ENCODE measurements at regions not wholly inside any gene's neighbourhood (a gene's known extent, or its start where the extent isn't known, plus 50 kb on each side); places are given as distances from the start of the nearest gene placed in this dataset.

DNA sequence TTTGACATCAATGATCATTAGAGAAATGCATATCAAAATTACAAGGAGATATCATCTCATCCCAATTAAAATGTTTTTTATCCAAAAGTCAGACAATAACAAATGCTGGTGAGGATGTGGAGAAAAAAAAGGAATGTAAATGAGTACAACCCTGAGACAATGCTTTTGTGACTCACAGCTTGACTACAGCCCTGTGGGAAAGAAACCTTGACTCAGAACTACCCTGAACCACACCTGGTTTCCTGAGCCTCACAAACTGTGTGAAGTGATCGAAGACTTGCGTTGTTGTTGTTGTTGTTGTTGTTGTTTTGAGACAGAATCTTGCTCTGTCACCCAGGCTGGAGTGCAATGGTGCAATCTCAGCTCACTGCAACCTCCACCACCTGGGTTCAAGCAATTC, 266.6 kb upstream of the MYT1L start:
- Histone ChIP-seq H3K79me2 (ENCODE audit: low read depth) (no peaks in the 10 kb centered on the region), H3F3A (ENCODE audit: insufficient read depth, low read depth) (no peaks in the 10 kb centered on the region), H3K9me2 (ENCODE audit: insufficient read depth) (no peaks in the 10 kb centered on the region), H3K4me3 (no peak overlapping the region), H3K27me3 (ENCODE audit: insufficient read depth, low read depth) (peaks cover 40% of the 10 kb centered on the region), H2AFZ (no peak overlapping the region), H3K4me2 (no peak overlapping the region), H3K4me1 (replicated peaks; ENCODE audit: insufficient read depth) (no peaks in the 10 kb centered on the region), H4K20me1 (ENCODE audit: insufficient read depth) (no peaks in the 10 kb centered on the region), H3K27ac (no peak overlapping the region), H3K9me3 (ENCODE audit: insufficient read depth, low read depth) (no peaks in the 10 kb centered on the region), H3K36me3 (ENCODE audit: low read depth) (no peaks in the 10 kb centered on the region)
- ChIA-PET CTCF (no interaction called here), POLR2A (ENCODE audit: unreplicated experiment) (no interaction called here)
- no peak for TF ChIP-seq EZH2 (IDR thresholded peaks at IDR 0.05; ENCODE audit: low read depth)
- TF ChIP-seq, protein P1, sequence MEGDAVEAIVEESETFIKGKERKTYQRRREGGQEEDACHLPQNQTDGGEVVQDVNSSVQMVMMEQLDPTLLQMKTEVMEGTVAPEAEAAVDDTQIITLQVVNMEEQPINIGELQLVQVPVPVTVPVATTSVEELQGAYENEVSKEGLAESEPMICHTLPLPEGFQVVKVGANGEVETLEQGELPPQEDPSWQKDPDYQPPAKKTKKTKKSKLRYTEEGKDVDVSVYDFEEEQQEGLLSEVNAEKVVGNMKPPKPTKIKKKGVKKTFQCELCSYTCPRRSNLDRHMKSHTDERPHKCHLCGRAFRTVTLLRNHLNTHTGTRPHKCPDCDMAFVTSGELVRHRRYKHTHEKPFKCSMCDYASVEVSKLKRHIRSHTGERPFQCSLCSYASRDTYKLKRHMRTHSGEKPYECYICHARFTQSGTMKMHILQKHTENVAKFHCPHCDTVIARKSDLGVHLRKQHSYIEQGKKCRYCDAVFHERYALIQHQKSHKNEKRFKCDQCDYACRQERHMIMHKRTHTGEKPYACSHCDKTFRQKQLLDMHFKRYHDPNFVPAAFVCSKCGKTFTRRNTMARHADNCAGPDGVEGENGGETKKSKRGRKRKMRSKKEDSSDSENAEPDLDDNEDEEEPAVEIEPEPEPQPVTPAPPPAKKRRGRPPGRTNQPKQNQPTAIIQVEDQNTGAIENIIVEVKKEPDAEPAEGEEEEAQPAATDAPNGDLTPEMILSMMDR (conservative IDR thresholded peaks at IDR 0.05), result no peak
- intact Hi-C loops (cut with micrococcal nuclease; ENCODE audit: unreplicated experiment), result no loop called here
- no peak for DNase-seq
- no TSS peak for BruUV-seq (replicated peaks)

DNA sequence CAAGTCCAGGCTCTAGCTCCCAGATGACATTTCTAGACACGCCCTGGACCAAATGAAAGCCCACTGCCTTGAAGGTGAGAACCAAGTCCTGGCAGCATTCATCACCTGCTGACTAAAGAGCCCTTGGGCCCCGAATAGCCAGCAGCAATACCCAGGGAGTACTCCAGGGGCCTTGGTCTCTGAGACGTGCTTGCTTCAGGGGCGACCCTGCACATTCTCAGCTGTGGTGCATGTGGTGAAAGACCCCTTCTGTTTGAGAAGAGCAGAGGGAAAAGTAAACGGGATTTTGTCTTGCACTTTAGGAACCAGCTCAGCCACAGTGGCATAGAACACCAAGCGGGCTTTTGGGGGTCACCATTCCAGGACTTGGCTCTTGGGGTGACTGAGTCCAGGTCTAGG, 260.5 kb upstream of the MYT1L start:
- H3K27me3 ChIP-seq (ENCODE audit: insufficient read depth, low read depth), result peaks cover 15% of the 10 kb centered on the region; the same call in 1 of the 2 replicates
- H3K9me2 ChIP-seq (ENCODE audit: insufficient read depth), result no peaks in the 10 kb centered on the region
- no peak for DNase-seq
- CTCF ChIA-PET, result no interaction called here
- H3K4me1 ChIP-seq (replicated peaks; ENCODE audit: insufficient read depth), result no peaks in the 10 kb centered on the region
- H3K27ac ChIP-seq, result no peak overlapping the region
- intact Hi-C loops (cut with micrococcal nuclease; ENCODE audit: unreplicated experiment), result no loop called here
- no peak overlapping the region for H2AFZ ChIP-seq
- no peaks in the 10 kb centered on the region for H3F3A ChIP-seq (ENCODE audit: insufficient read depth, low read depth)
- H3K4me3 ChIP-seq, result no peak overlapping the region
- H3K4me2 ChIP-seq, result no peak overlapping the region
- no peak for TF ChIP-seq EZH2 (IDR thresholded peaks at IDR 0.05; ENCODE audit: low read depth)
- TF ChIP-seq, protein P1 (conservative IDR thresholded peaks at IDR 0.05), result no peak
- no peaks in the 10 kb centered on the region for H4K20me1 ChIP-seq (ENCODE audit: insufficient read depth)
- H3K9me3 ChIP-seq (ENCODE audit: insufficient read depth, low read depth), result no peaks in the 10 kb centered on the region
- BruUV-seq (replicated peaks), result no TSS peak
- H3K79me2 ChIP-seq (ENCODE audit: low read depth), result no peaks in the 10 kb centered on the region
- POLR2A ChIA-PET (ENCODE audit: unreplicated experiment), result no interaction called here
- no peaks in the 10 kb centered on the region for H3K36me3 ChIP-seq (ENCODE audit: low read depth)

DNA sequence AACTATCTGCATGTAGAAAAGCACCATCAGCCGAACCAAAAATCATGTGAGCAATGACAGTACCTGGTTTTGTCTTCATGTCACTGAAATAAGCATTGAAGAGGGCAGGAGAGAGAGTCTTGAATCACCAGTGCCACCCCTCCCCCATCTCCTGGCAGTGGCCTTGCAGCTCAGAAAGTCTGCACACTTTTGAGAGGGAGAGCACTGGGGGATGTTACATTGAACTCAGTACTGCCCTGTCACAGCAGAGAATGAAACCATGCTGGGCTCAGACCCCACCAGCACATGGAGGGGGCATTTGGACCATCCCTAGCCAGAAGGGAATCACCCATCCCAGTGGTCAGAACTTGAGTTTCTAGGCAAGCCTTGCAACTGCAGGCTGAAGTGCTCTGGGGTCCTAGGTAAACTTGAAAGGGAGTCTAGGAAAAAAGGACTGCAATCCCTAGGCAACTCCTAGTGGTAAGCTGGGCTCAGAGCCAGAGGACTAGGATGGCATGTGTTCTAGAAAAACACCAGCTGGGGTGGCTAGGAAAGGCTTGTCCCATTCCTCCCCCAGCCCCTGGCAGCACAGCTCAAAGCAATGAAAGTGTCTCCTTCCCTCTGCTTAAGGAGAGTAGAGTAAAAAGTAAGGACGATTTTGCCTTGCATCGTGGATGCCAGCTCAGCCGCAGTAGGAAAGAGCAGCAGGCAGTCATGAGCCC, 259.9 kb upstream of the MYT1L start:
- intact Hi-C loops (cut with micrococcal nuclease; ENCODE audit: unreplicated experiment), result no loop called here
- Histone ChIP-seq H3K79me2 (ENCODE audit: low read depth) (no peaks in the 10 kb centered on the region), H3K9me3 (ENCODE audit: insufficient read depth, low read depth) (no peaks in the 10 kb centered on the region), H3F3A (ENCODE audit: insufficient read depth, low read depth) (no peaks in the 10 kb centered on the region), H3K4me1 (replicated peaks; ENCODE audit: insufficient read depth) (no peaks in the 10 kb centered on the region), H3K27me3 (ENCODE audit: insufficient read depth, low read depth) (peaks cover 19% of the 10 kb centered on the region; the same call in 1 of the 2 replicates), H3K9me2 (ENCODE audit: insufficient read depth) (no peaks in the 10 kb centered on the region), H3K27ac (no peak overlapping the region), H3K4me2 (no peak overlapping the region), H4K20me1 (ENCODE audit: insufficient read depth) (no peaks in the 10 kb centered on the region), H2AFZ (no peak overlapping the region), H3K36me3 (ENCODE audit: low read depth) (no peaks in the 10 kb centered on the region), H3K4me3 (no peak overlapping the region)
- ChIA-PET CTCF (no interaction called here), POLR2A (ENCODE audit: unreplicated experiment) (no interaction called here)
- TF ChIP-seq, protein P1 (conservative IDR thresholded peaks at IDR 0.05), result no peak
- TF ChIP-seq EZH2 (IDR thresholded peaks at IDR 0.05; ENCODE audit: low read depth), result no peak
- no TSS peak for BruUV-seq (replicated peaks)
- DNase-seq, result no peak

Measured in PC-9 (cell line).